KMS-11 (cell line): ENCODE measurements at regions not wholly inside any gene's neighbourhood (a gene's known extent, or its start where the extent isn't known, plus 50 kb on each side); places are given as distances from the start of the nearest gene placed in this dataset.

Experiments used
- H2AFZ ChIP-seq: fragments of 200-600 bp; sonication (generic); 2 replicates; pipeline ENCODE4 v1.6.1; 2016; ENCODE audit warnings: antibody characterized with exemption, mixed run types, low read depth
- H3K27ac ChIP-seq: fragments of 200-600 bp; sonication (generic); 2 replicates; pipeline ENCODE4 v1.6.1; 2016; ENCODE audit warnings: mild to moderate bottlenecking, mixed run types
- H3K27me3 ChIP-seq: fragments of 200-600 bp; sonication (generic); 2 replicates; pipeline ENCODE4 v1.6.1; 2017; ENCODE audit warnings: mild to moderate bottlenecking, low read depth, mixed run types, moderate library complexity; ENCODE audit not compliant: insufficient read depth
- H3K36me3 ChIP-seq: fragments of 200-600 bp; sonication (generic); 2 replicates; pipeline ENCODE4 v1.6.1; 2017; ENCODE audit warnings: mild to moderate bottlenecking, mixed run types; ENCODE audit not compliant: insufficient read depth
- H3K4me1 ChIP-seq: fragments of 200-600 bp; sonication (generic); 2 replicates; pipeline ENCODE4 v1.6.1; 2016; ENCODE audit warnings: mild to moderate bottlenecking, low read depth, mixed run types; ENCODE audit not compliant: poor library complexity, severe bottlenecking
- H3K4me2 ChIP-seq: fragments of 200-600 bp; sonication (generic); 2 replicates; pipeline ENCODE4 v1.7.0; 2016; ENCODE audit warnings: mild to moderate bottlenecking, mixed run types
- H3K4me3 ChIP-seq: fragments of 200-600 bp; sonication (generic); IDR thresholded peaks from 2 replicates; pipeline ENCODE4 v1.6.1; 2017; ENCODE audit warnings: low read depth, low read length, mixed read lengths; ENCODE audit not compliant: insufficient read depth
- H3K79me2 ChIP-seq: fragments of 200-600 bp; sonication (generic); 2 replicates; pipeline ENCODE4 v1.6.1; 2016; ENCODE audit warnings: low read depth, mixed run types; ENCODE audit not compliant: insufficient read depth
- H3K9ac ChIP-seq: fragments of 200-600 bp; sonication (generic); 2 replicates; pipeline ENCODE4 v1.6.1; 2016; ENCODE audit warnings: mild to moderate bottlenecking, mixed run types
- H4K20me1 ChIP-seq: fragments of 200-600 bp; sonication (generic); 2 replicates; pipeline ENCODE4 v1.6.1; 2016; ENCODE audit warnings: mild to moderate bottlenecking, mixed run types; ENCODE audit not compliant: insufficient read depth
- CTCF ChIP-seq: fragments of 200-600 bp; sonication (generic); conservative IDR thresholded peaks from 2 replicates; pipeline ENCODE4 v1.6.1; 2017; ENCODE audit warnings: low read depth, mild to moderate bottlenecking, antibody characterized with exemption, low read length, moderate library complexity, mixed read lengths

GRCh38 chr14:97074856-97075255 lies 277.7 kb downstream of the VRK1 start:
- Histone ChIP-seq H3K27me3 (no peaks in the 10 kb centered on the region), H3K79me2 (no peaks in the 10 kb centered on the region), H3K4me1 (no peaks in the 10 kb centered on the region), H2AFZ (no peak overlapping the region), H3K9ac (no peak overlapping the region), H3K36me3 (no peaks in the 10 kb centered on the region), H4K20me1 (no peaks in the 10 kb centered on the region), H3K4me2 (no peak overlapping the region), H3K27ac (no peak overlapping the region), H3K4me3 (no peak overlapping the region)
- TF ChIP-seq CTCF, result no peak

GRCh38 chr14:97077253-97077653 lies 280.1 kb downstream of the VRK1 start:
- no peak overlapping the region for H3K9ac ChIP-seq
- no peak overlapping the region for H3K27ac ChIP-seq
- H3K4me2 ChIP-seq, result no peak overlapping the region

GRCh38 chr14:97077687-97078086 lies 280.5 kb downstream of the VRK1 start:
- H3K4me3 ChIP-seq, result no peak overlapping the region
- no peaks in the 10 kb centered on the region for H3K79me2 ChIP-seq
- H3K4me1 ChIP-seq, result no peaks in the 10 kb centered on the region
- H3K36me3 ChIP-seq, result no peaks in the 10 kb centered on the region
- no peak overlapping the region for H3K4me2 ChIP-seq
- no peak overlapping the region for H3K9ac ChIP-seq
- H2AFZ ChIP-seq, result no peak overlapping the region
- no peaks in the 10 kb centered on the region for H3K27me3 ChIP-seq
- H4K20me1 ChIP-seq, result no peaks in the 10 kb centered on the region
- TF ChIP-seq CTCF, result no peak
- no peak overlapping the region for H3K27ac ChIP-seq

More at GRCh38 chr14:97077253-97077653, 280.1 kb downstream of the VRK1 start:
- H3K27me3 ChIP-seq, result no peaks in the 10 kb centered on the region
- H3K4me3 ChIP-seq, result no peak overlapping the region
- no peaks in the 10 kb centered on the region for H3K79me2 ChIP-seq
- H4K20me1 ChIP-seq, result no peaks in the 10 kb centered on the region
- TF ChIP-seq CTCF, result no peak
- H3K4me1 ChIP-seq, result no peaks in the 10 kb centered on the region
- no peak overlapping the region for H2AFZ ChIP-seq
- H3K36me3 ChIP-seq, result no peaks in the 10 kb centered on the region

GRCh38 chr14:97080991-97081390 lies 283.8 kb downstream of the VRK1 start:
- H3K9ac ChIP-seq, result no peak overlapping the region

More at GRCh38 chr14:97080991-97081390, 283.8 kb downstream of the VRK1 start:
- no peaks in the 10 kb centered on the region for H3K79me2 ChIP-seq
- TF ChIP-seq CTCF, result no peak
- no peaks in the 10 kb centered on the region for H3K27me3 ChIP-seq
- no peaks in the 10 kb centered on the region for H3K36me3 ChIP-seq
- no peak overlapping the region for H3K4me3 ChIP-seq
- H3K27ac ChIP-seq, result no peak overlapping the region
- H3K4me2 ChIP-seq, result no peak overlapping the region
- H3K4me1 ChIP-seq, result no peaks in the 10 kb centered on the region
- no peaks in the 10 kb centered on the region for H4K20me1 ChIP-seq
- no peak overlapping the region for H2AFZ ChIP-seq
